IMR-90 (cell line): ENCODE measurements at regions not wholly inside any gene's neighbourhood (a gene's known extent, or its start where the extent isn't known, plus 50 kb on each side); places are given as distances from the start of the nearest gene placed in this dataset.

Experiments
- ATAC-seq: fragments of 200-7000 bp; cut with Tn5 transposase; 2 replicates; pipeline ENCODE4 v1.9.1; 2020; ENCODE audit warnings: low read depth, mild to moderate bottlenecking, moderate library complexity
- BruUV-seq: library from RNA; stranded (reverse); fragments of 400-500 nt; replicated peaks from 2 replicates; lab custom pipeline; 2021; lab: Mats Ljungman, UMichigan
- CTCF ChIA-PET: fragments of 300-600 bp; formaldehyde crosslinking; extraction: SDS; loops from one replicate; lab custom pipeline; 2021; ENCODE audit warnings: antibody characterized with exemption; lab: Yijun Ruan, JAX
- POLR2A ChIA-PET: fragments of 300-600 bp; sonication (Branson Sonifier 250); formaldehyde crosslinking; loops from one replicate; lab custom pipeline; 2022; ENCODE audit warnings: antibody characterized with exemption; ENCODE audit not compliant: unreplicated experiment; lab: Charles Lee
- DNase-seq: peaks from one replicate; pipeline ENCODE4 v3.0.0; 2013
- H2AFZ ChIP-seq: replicated peaks from 2 replicates; pipeline ENCODE3; 2013; ENCODE audit warnings: low read length, mild to moderate bottlenecking; ENCODE audit not compliant: poor library complexity
- H2AK5ac ChIP-seq: 2 replicates; pipeline ENCODE4 v1.6.1; 2013; ENCODE audit warnings: low read depth, low read length, inconsistent platforms
- H2AK9ac ChIP-seq: replicated peaks from 2 replicates; pipeline ENCODE3; 2013; ENCODE audit warnings: mild to moderate bottlenecking, low read depth, low read length, moderate library complexity; ENCODE audit not compliant: poor library complexity
- H2BK120ac ChIP-seq: 2 replicates; pipeline ENCODE4 v1.6.1; 2013; ENCODE audit warnings: low read depth, low read length, inconsistent platforms
- H2BK15ac ChIP-seq: 3 replicates; pipeline ENCODE4 v1.6.1; 2013; ENCODE audit warnings: low read depth, low read length, inconsistent platforms
- H2BK20ac ChIP-seq: 2 replicates; pipeline ENCODE4 v1.6.1; 2013; ENCODE audit warnings: low read depth, mild to moderate bottlenecking, inconsistent platforms, low read length, moderate library complexity
- H2BK5ac ChIP-seq: 2 replicates; pipeline ENCODE4 v1.6.1; 2013; ENCODE audit warnings: mild to moderate bottlenecking, low read depth, low read length, inconsistent platforms; ENCODE audit not compliant: poor library complexity, severe bottlenecking
- H3K14ac ChIP-seq: replicated peaks from 2 replicates; pipeline ENCODE4 v1.6.1; 2013; ENCODE audit warnings: low read depth, low read length, inconsistent platforms
- H3K18ac ChIP-seq: 2 replicates; pipeline ENCODE4 v1.6.1; 2013; ENCODE audit warnings: low read depth, low read length, control low read depth
- H3K23ac ChIP-seq: 2 replicates; pipeline ENCODE4 v1.6.1; 2013; ENCODE audit warnings: low read depth, low read length, inconsistent platforms
- H3K27ac ChIP-seq: 2 replicates; pipeline ENCODE4 v1.5.1; 2013; ENCODE audit warnings: mild to moderate bottlenecking, control low read depth, low read length; ENCODE audit not compliant: insufficient read depth
- H3K27me3 ChIP-seq: 2 replicates; pipeline ENCODE4 v1.6.1; 2013; ENCODE audit warnings: low read length; ENCODE audit not compliant: control insufficient read depth, insufficient read depth
- H3K36me3 ChIP-seq: 2 replicates; pipeline ENCODE4 v1.6.1; 2013; ENCODE audit warnings: low read length, mixed read lengths; ENCODE audit not compliant: control insufficient read depth, insufficient read depth
- H3K4ac ChIP-seq: 2 replicates; pipeline ENCODE4 v1.6.1; 2013; ENCODE audit warnings: low read depth, low read length, inconsistent platforms
- H3K4me1 ChIP-seq: 2 replicates; pipeline ENCODE4 v1.6.1; 2013; ENCODE audit warnings: low read length, mixed read lengths; ENCODE audit not compliant: control insufficient read depth, insufficient read depth
- H3K4me2 ChIP-seq: 2 replicates; pipeline ENCODE4 v1.6.1; 2013; ENCODE audit warnings: low read depth, mild to moderate bottlenecking, control low read depth, low read length, moderate library complexity
- H3K4me3 ChIP-seq: 2 replicates; pipeline ENCODE4 v1.5.1; 2013; ENCODE audit warnings: low read depth, mild to moderate bottlenecking, control low read depth, low read length, moderate library complexity; ENCODE audit not compliant: insufficient read depth
- H3K56ac ChIP-seq: 2 replicates; pipeline ENCODE4 v1.6.1; 2013; ENCODE audit warnings: low read length, inconsistent platforms; ENCODE audit not compliant: insufficient read depth; ENCODE audit errors: extremely low read depth
- H3K79me1 ChIP-seq, 2 experiments: 2 replicates each; pipeline ENCODE4 v1.6.1; 2013; ENCODE audit warnings: low read length in 2 of 2, inconsistent platforms in 1 of 2, low read depth in 1 of 2
- H3K9ac ChIP-seq: 2 replicates; pipeline ENCODE4 v1.6.1; 2013; ENCODE audit warnings: low read depth, low read length, control low read depth
- H3K9me1 ChIP-seq: 2 replicates; pipeline ENCODE4 v1.6.1; 2013; ENCODE audit warnings: low read length, inconsistent platforms; ENCODE audit not compliant: insufficient read depth
- H3K9me3 ChIP-seq: 2 replicates; pipeline ENCODE4 v1.6.1; 2013; ENCODE audit warnings: low read length; ENCODE audit not compliant: control insufficient read depth, insufficient read depth
- H4K20me1 ChIP-seq: 2 replicates; pipeline ENCODE4 v1.6.1; 2013; ENCODE audit warnings: low read length, inconsistent platforms; ENCODE audit not compliant: insufficient read depth
- H4K5ac ChIP-seq: 2 replicates; pipeline ENCODE4 v1.6.1; 2013; ENCODE audit warnings: mild to moderate bottlenecking, low read depth, low read length, control low read depth
- H4K8ac ChIP-seq, 2 experiments: 2 replicates each; pipeline ENCODE4 v1.6.1; 2013; ENCODE audit warnings: low read depth in 2 of 2, low read length in 2 of 2, control low read depth in 1 of 2, inconsistent platforms in 1 of 2
- H4K91ac ChIP-seq: 2 replicates; pipeline ENCODE4 v1.6.1; 2013; ENCODE audit warnings: low read depth, low read length, inconsistent platforms; ENCODE audit not compliant: insufficient read depth
- CTCF ChIP-seq: conservative IDR thresholded peaks from 2 replicates; pipeline ENCODE4 v1.5.1; 2012; ENCODE audit warnings: mild to moderate bottlenecking, low read depth, low read length, improper control_type of control experiment
- RFX5 ChIP-seq: IDR thresholded peaks from 2 replicates; pipeline ENCODE4 v1.8.0; 2012; ENCODE audit warnings: low read depth, mild to moderate bottlenecking, low read length, moderate library complexity
- WGBS, 2 experiments: methylation state at CpG; one replicate each; pipeline versions ENCODE4 v1.1.5 to v1.1.7; 2013; ENCODE audit warnings: missing lambda C conversion rate in 2 of 2; ENCODE audit not compliant: insufficient read length in 1 of 2; ENCODE audit errors: extremely low coverage in 2 of 2; 5-methylcytosine and 5-hydroxymethylcytosine counted together
- dilution Hi-C: fragments of 300-500 bp; cut with HindIII; formaldehyde crosslinking; loops from one replicate; pipeline ENCODE4 v1.14.3; 2018; ENCODE audit warnings: low sequenced_read_pairs; ENCODE audit not compliant: unreplicated experiment
- in situ Hi-C: fragments of 300-500 bp; cut with MboI; formaldehyde crosslinking; loops from 3 replicates; pipeline ENCODE4 v1.14.3; 2019; ENCODE audit warnings: low sequenced_read_pairs, inconsistent platforms, mixed read lengths
- intact Hi-C: fragments of 100-400 bp; cut with micrococcal nuclease; formaldehyde crosslinking; loops from 2 replicates; pipeline ENCODE4 v1.10.0; 2022

DNA sequence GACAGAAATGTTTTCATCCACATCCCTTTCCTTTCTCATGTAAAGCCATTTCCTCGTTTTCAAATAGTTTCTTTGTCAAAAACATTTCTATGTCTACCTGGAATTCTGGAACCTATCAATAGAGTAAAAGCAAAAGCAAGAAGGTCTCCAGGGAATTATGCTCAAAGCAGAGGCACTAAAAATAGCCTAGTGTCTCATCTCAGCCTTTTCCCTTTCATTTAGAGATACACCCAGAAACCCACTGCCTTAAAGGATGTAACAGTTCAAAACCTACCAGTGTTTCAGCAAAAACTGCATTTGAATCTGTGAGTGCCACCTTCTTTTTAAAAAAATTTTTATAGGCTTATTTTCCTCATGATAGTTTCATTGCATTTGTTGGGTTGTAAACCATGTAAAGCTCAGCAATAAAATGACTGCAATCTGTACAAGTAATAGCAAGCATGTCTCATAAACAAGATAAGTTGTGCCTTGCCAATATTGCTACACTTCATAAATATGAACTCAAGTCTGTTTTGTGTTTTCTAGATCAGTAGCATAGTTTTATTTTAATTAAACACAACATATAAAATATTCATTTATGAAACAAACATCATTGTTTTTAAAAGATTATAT is 927.3 kb upstream of the ACVR2A start:
- H3K4me3 ChIP-seq, result no peak overlapping the region
- no peak overlapping the region for H3K14ac ChIP-seq
- no peak overlapping the region for H2BK120ac ChIP-seq
- in situ Hi-C loops, result no loop called here
- ChIA-PET CTCF (interaction anchor here (1.2 kb wide), 1 partner anchor 9 kb away, joined by 3 read pairs; no protein-coding TSS in a partner anchor), POLR2A (interaction anchor here (0.5 kb wide), 1 partner anchor 45 kb away, joined by 4 read pairs; no protein-coding TSS in a partner anchor)
- no peak overlapping the region for H3K27ac ChIP-seq
- H4K5ac ChIP-seq, result no peak overlapping the region
- no peak for ATAC-seq
- WGBS, 2 experiments, result no CpG with 5 or more reads among the region's 1 CpG
- intact Hi-C loops, result loop anchor here (10.0 kb wide), 1 partner anchor 777 kb away; no protein-coding TSS in a partner anchor
- no peaks in the 10 kb centered on the region for H3K79me1 ChIP-seq
- no peaks in the 10 kb centered on the region for H3K9me1 ChIP-seq
- H4K20me1 ChIP-seq, result no peaks in the 10 kb centered on the region
- no peak overlapping the region for H3K23ac ChIP-seq
- H3K9ac ChIP-seq, result no peak overlapping the region
- no peak overlapping the region for H3K18ac ChIP-seq
- dilution Hi-C loops, result no loop called here
- H2BK15ac ChIP-seq, result no peak overlapping the region
- no TSS peak for BruUV-seq
- no peak overlapping the region for H4K91ac ChIP-seq
- H2AK9ac ChIP-seq, result no peak overlapping the region
- no peak overlapping the region for H4K8ac ChIP-seq
- H2AK5ac ChIP-seq, result no peak overlapping the region
- H3K4me1 ChIP-seq, result no peaks in the 10 kb centered on the region
- H3K9me3 ChIP-seq, result no peaks in the 10 kb centered on the region
- H2AFZ ChIP-seq, result no peak overlapping the region
- no peak for DNase-seq
- H2BK20ac ChIP-seq, result no peak overlapping the region
- H3K36me3 ChIP-seq, result no peaks in the 10 kb centered on the region
- H3K27me3 ChIP-seq, result no peaks in the 10 kb centered on the region
- no peak overlapping the region for H3K4ac ChIP-seq
- H2BK5ac ChIP-seq, result no peak overlapping the region
- no peak overlapping the region for H3K56ac ChIP-seq
- TF ChIP-seq CTCF, result no peak
- TF ChIP-seq RFX5, result no peak
- no peak overlapping the region for H3K4me2 ChIP-seq
